GM23248 (cell line): ENCODE measurements at regions not wholly inside any gene's neighbourhood (a gene's known extent, or its start where the extent isn't known, plus 50 kb on each side); places are given as distances from the start of the nearest gene placed in this dataset.
A peak's percentile ranks its signal among the peaks of the same experiment; 100 is the strongest.
"Not testable (repeated sequence)": the region's sequence is repeated elsewhere in the genome, so short reads cannot be mapped to it uniquely, and the experiment has no call there.

Experiments used
- DNase-seq: peaks from one replicate; pipeline ENCODE4 v3.0.0-alpha.2; 2015
- H2AFZ ChIP-seq: fragments of 200-600 bp; sonication (generic); 2 replicates; pipeline ENCODE4 v1.6.1; 2016; ENCODE audit warnings: antibody characterized with exemption
- H3F3A ChIP-seq: fragments of 200-600 bp; sonication (generic); 2 replicates; pipeline ENCODE4 v1.6.1; 2016; ENCODE audit warnings: mild to moderate bottlenecking, antibody characterized with exemption, mixed run types; ENCODE audit not compliant: insufficient read depth
- H3K27ac ChIP-seq: fragments of 200-600 bp; sonication (generic); 2 replicates; pipeline ENCODE4 v1.5.1; 2016; ENCODE audit warnings: mild to moderate bottlenecking
- H3K27me3 ChIP-seq: fragments of 200-600 bp; sonication (generic); replicated peaks from 2 replicates; pipeline ENCODE4 v1.6.1; 2016; ENCODE audit warnings: mild to moderate bottlenecking; ENCODE audit not compliant: insufficient read depth
- H3K36me3 ChIP-seq: fragments of 200-600 bp; sonication (generic); 2 replicates; pipeline ENCODE4 v1.6.1; 2016; ENCODE audit warnings: low read depth, mild to moderate bottlenecking
- H3K4me1 ChIP-seq: fragments of 200-600 bp; sonication (generic); 2 replicates; pipeline ENCODE4 v1.6.1; 2016; ENCODE audit warnings: mild to moderate bottlenecking; ENCODE audit not compliant: insufficient read depth
- H3K4me2 ChIP-seq: fragments of 200-600 bp; sonication (generic); one replicate; pipeline ENCODE4 v1.6.1; 2016; ENCODE audit warnings: mild to moderate bottlenecking; ENCODE audit not compliant: unreplicated experiment
- H3K4me3 ChIP-seq: fragments of 200-600 bp; sonication (generic); 2 replicates; pipeline ENCODE4 v1.5.1; 2016; ENCODE audit warnings: mild to moderate bottlenecking
- H3K79me2 ChIP-seq: fragments of 200-600 bp; sonication (generic); 2 replicates; pipeline ENCODE4 v1.6.1; 2016; ENCODE audit warnings: mild to moderate bottlenecking; ENCODE audit not compliant: insufficient read depth
- H3K9ac ChIP-seq: fragments of 200-600 bp; sonication (generic); 2 replicates; pipeline ENCODE4 v1.6.1; 2016; ENCODE audit warnings: mild to moderate bottlenecking
- H3K9me2 ChIP-seq: fragments of 200-600 bp; sonication (generic); 2 replicates; pipeline ENCODE4 v1.6.1; 2016; ENCODE audit warnings: mixed run types, mild to moderate bottlenecking, moderate library complexity; ENCODE audit not compliant: insufficient read depth
- H3K9me3 ChIP-seq: fragments of 200-600 bp; sonication (generic); one replicate; pipeline ENCODE4 v1.6.1; 2017; ENCODE audit warnings: low read depth
- H4K20me1 ChIP-seq: fragments of 200-600 bp; sonication (generic); 2 replicates; pipeline ENCODE4 v1.6.0; 2016; ENCODE audit not compliant: insufficient read depth
- EZH2 ChIP-seq: fragments of 200-600 bp; sonication (generic); IDR thresholded peaks from 2 replicates; pipeline ENCODE4 v1.6.1; 2018; ENCODE audit warnings: antibody characterized with exemption, mild to moderate bottlenecking; ENCODE audit not compliant: insufficient read depth, poor library complexity, severe bottlenecking
- EZH2phosphoT487 ChIP-seq: fragments of 200-600 bp; sonication (generic); IDR thresholded peaks from 2 replicates; pipeline ENCODE4 v1.6.1; 2018; ENCODE audit warnings: antibody characterized with exemption, moderate library complexity, mild to moderate bottlenecking, low read depth; ENCODE audit not compliant: insufficient read depth
- WGBS, 2 experiments: methylation state at CpG; one replicate each; pipeline ENCODE4 v1.1.6; 2015 to 2017; ENCODE audit warnings: low lambda C conversion rate in 2 of 2, low coverage in 1 of 2; ENCODE audit errors: missing lambda C conversion rate in 2 of 2; 5-methylcytosine and 5-hydroxymethylcytosine counted together
- in situ Hi-C: fragments of 300-500 bp; cut with MboI; formaldehyde crosslinking; loops from 2 replicates; pipeline ENCODE4 v1.15.0; 2020

- no peak overlapping the region for H3K9ac ChIP-seq
- H3F3A ChIP-seq: peaks cover 13% of the 10 kb centered on the region
- TF ChIP-seq EZH2phosphoT487 (no peak), EZH2 (no peak)
- no peaks in the 10 kb centered on the region for H4K20me1 ChIP-seq
- H3K79me2 ChIP-seq: peaks cover 10% of the 10 kb centered on the region; the same call in 1 of the 2 replicates
- H3K27me3 ChIP-seq: 0 out of 2 replicates have a peak, but pooled peaks cover 4% of the 10 kb centered on the region
- in situ Hi-C loops: no loop called here
- H3K9me3 ChIP-seq: no peaks in the 10 kb centered on the region
- WGBS, 2 experiments: 72 to 74% methylated on average over 9 of the region's 9 CpGs
- DNase-seq: no peak
- H3K4me3 ChIP-seq: no peak overlapping the region
- H3K9me2 ChIP-seq: no peaks in the 10 kb centered on the region
- peaks cover 9% of the 10 kb centered on the region; the same call in 1 of the 2 replicates for H3K4me1 ChIP-seq
- H3K36me3 ChIP-seq: no peaks in the 10 kb centered on the region
- H3K4me2 ChIP-seq: no peak overlapping the region
- no peak overlapping the region for H2AFZ ChIP-seq
- H3K27ac ChIP-seq: no peak overlapping the region
These were observed 95.6 kb upstream of the METTL14 start for GRCh38 chr4:118589471-118590055.

GRCh38 chr4:118591339-118592046, 93.7 kb upstream of the METTL14 start:
- in situ Hi-C loops, H3K4me1 ChIP-seq, H3K36me3 ChIP-seq, H3K27me3 ChIP-seq, H4K20me1 ChIP-seq, H3K9me3 ChIP-seq, H3K9me2 ChIP-seq, H3F3A ChIP-seq: not testable (repeated sequence)
- H3K4me3 ChIP-seq: peak overlapping the region; percentile 74
- H3K27ac ChIP-seq: peak overlapping the region; percentile 56
- peak overlapping the region; percentile 94 for H3K9ac ChIP-seq
- DNase-seq: peak; percentile 95
- 0 to 1% methylated on average over 23 to 28 of the region's 28 CpGs for WGBS, 2 experiments
- peak overlapping the region; percentile 98 for H2AFZ ChIP-seq
- peaks cover 10% of the 10 kb centered on the region; the same call in 1 of the 2 replicates for H3K79me2 ChIP-seq
- peak overlapping the region; percentile 82 for H3K4me2 ChIP-seq

GRCh38 chr4:118592289-118592688, 92.9 kb upstream of the METTL14 start:
- H3K27me3 ChIP-seq, in situ Hi-C loops, H4K20me1 ChIP-seq: not testable (repeated sequence)

GRCh38 chr4:118595883-118596282, 89.3 kb upstream of the METTL14 start:
- DNase-seq, H4K20me1 ChIP-seq, H3K27ac ChIP-seq, H3K9ac ChIP-seq, H3K4me3 ChIP-seq, H3K9me2 ChIP-seq, H3K4me2 ChIP-seq, in situ Hi-C loops, H3K27me3 ChIP-seq, H3K9me3 ChIP-seq, H3F3A ChIP-seq, H3K4me1 ChIP-seq, H2AFZ ChIP-seq, H3K36me3 ChIP-seq: not testable (repeated sequence)
- WGBS, 2 experiments: 87 to 90% methylated on average over 3 of the region's 3 CpGs
- peaks cover 10% of the 10 kb centered on the region; the same call in 1 of the 2 replicates for H3K79me2 ChIP-seq

More at GRCh38 chr4:118592289-118592688, 92.9 kb upstream of the METTL14 start:
- Histone ChIP-seq H3K4me2 (peak overlapping the region; percentile 82), H3K79me2 (peaks cover 10% of the 10 kb centered on the region; the same call in 1 of the 2 replicates), H3K4me3 (peak overlapping the region; percentile 74), H2AFZ (peak overlapping the region; percentile 98), H3K27ac (peak overlapping the region; percentile 54), H3K9ac (peak overlapping the region; percentile 94)
- H3K9me2 ChIP-seq, H3K36me3 ChIP-seq, DNase-seq, H3K4me1 ChIP-seq, H3F3A ChIP-seq, H3K9me3 ChIP-seq: not testable (repeated sequence)
- WGBS, 2 experiments: 96 to 98% methylated on average over 10 to 14 of the region's 14 CpGs

- H3K27ac ChIP-seq, H3K4me3 ChIP-seq, H3K36me3 ChIP-seq, H3K27me3 ChIP-seq, H3K9me3 ChIP-seq, H3K4me1 ChIP-seq, H3K79me2 ChIP-seq, in situ Hi-C loops, H3F3A ChIP-seq, H3K9me2 ChIP-seq, DNase-seq, H3K9ac ChIP-seq, H2AFZ ChIP-seq, H3K4me2 ChIP-seq, H4K20me1 ChIP-seq: not testable (repeated sequence)
- WGBS, 2 experiments: 97 to 98% methylated on average over 3 to 4 of the region's 4 CpGs
These were observed 60.1 kb upstream of the METTL14 start for GRCh38 chr4:118625097-118625496.

- H3K9me3 ChIP-seq, H2AFZ ChIP-seq, H4K20me1 ChIP-seq, H3K9ac ChIP-seq, H3F3A ChIP-seq, H3K9me2 ChIP-seq, H3K4me2 ChIP-seq, H3K79me2 ChIP-seq, H3K4me1 ChIP-seq, H3K36me3 ChIP-seq, H3K27ac ChIP-seq, H3K4me3 ChIP-seq, in situ Hi-C loops, H3K27me3 ChIP-seq: not testable (repeated sequence)
- WGBS, 2 experiments: 41 to 54% methylated on average over 2 of the region's 2 CpGs
- peak; percentile 71 for DNase-seq
These were observed 55.5 kb upstream of the METTL14 start for GRCh38 chr4:118629697-118630096.

- H3K4me2 ChIP-seq, H3K27me3 ChIP-seq, H2AFZ ChIP-seq, DNase-seq, H4K20me1 ChIP-seq, H3F3A ChIP-seq, H3K9ac ChIP-seq, H3K79me2 ChIP-seq, H3K9me3 ChIP-seq, H3K4me1 ChIP-seq, H3K27ac ChIP-seq, H3K4me3 ChIP-seq, in situ Hi-C loops, H3K9me2 ChIP-seq, H3K36me3 ChIP-seq: not testable (repeated sequence)
- WGBS, 2 experiments: 87 to 100% methylated on average over 1 to 7 of the region's 7 CpGs
These were observed 54.3 kb upstream of the METTL14 start for GRCh38 chr4:118630897-118631296.
